ENCODE measurements at regions not wholly inside any gene's neighbourhood (a gene's known extent, or its start where the extent isn't known, plus 50 kb on each side); places are given as distances from the start of the nearest gene placed in this dataset.

DNA sequence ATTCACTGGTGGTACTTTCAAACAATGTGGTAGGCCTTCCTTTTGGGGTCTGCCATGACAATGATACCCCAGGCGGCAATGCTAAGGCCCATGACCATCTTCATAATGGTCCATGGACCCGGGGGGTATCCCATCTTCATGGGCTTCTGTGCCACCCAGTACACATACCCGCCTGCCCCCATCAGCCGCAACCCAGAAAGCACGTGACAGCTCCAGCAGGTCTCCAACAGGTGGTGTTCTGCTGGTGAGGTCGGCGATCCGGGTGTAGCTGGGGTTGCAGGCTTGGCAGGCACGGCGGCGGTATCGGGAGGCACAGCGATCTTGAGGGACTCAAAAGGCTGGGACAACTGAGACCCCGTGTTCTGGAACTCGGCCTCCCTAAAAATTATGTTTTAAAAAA lies 214.5 kb downstream of the SNRPN start:
- no peak for TF ChIP-seq POLR2A (IDR thresholded peaks at IDR 0.05)
- TF ChIP-seq CTCF (IDR thresholded peaks at IDR 0.05): no peak

Measured in vagina (tissue), 2 donors.